ENCODE measurements at regions not wholly inside any gene's neighbourhood (a gene's known extent, or its start where the extent isn't known, plus 50 kb on each side); places are given as distances from the start of the nearest gene placed in this dataset.

GRCh38 chr6:126553854-126554253, 213.9 kb downstream of the CENPW start:
- DNase-seq (no peak), ATAC-seq (no peak)
- Histone ChIP-seq H3K4me3 (no peak overlapping the region), H3K27me3 (no peaks in the 10 kb centered on the region), H3K9me3 (peaks cover 0 to 2% (median 0%) of the 10 kb centered on the region in 3 donors), H3K27ac (no peak overlapping the region), H3K4me1 (no peaks in the 10 kb centered on the region), H3K36me3 (replicated peaks in 1 of 2; ENCODE audit: insufficient read depth in 1 of 2, low read depth in 2 of 2) (no peaks in the 10 kb centered on the region)
- WGBS, 2 donors: 70 to 81% methylated on average over 1 of the region's 1 CpG
- no peak for TF ChIP-seq POLR2A (IDR thresholded peaks at IDR 0.05)
- TF ChIP-seq CTCF (IDR thresholded peaks at IDR 0.05): no peak
- intact Hi-C loops (cut with DNase I): no loop called here

GRCh38 chr6:126570507-126570906, 230.6 kb downstream of the CENPW start:
- ATAC-seq (no peak), DNase-seq (no peak)
- intact Hi-C loops (cut with DNase I): no loop called here
- Histone ChIP-seq H3K27me3 (no peaks in the 10 kb centered on the region), H3K27ac (no peak overlapping the region), H3K4me3 (no peak overlapping the region), H3K36me3 (replicated peaks in 1 of 2; ENCODE audit: insufficient read depth in 1 of 2, low read depth in 2 of 2) (no peaks in the 10 kb centered on the region), H3K9me3 (no peaks in the 10 kb centered on the region), H3K4me1 (no peaks in the 10 kb centered on the region)
- 78 to 87% methylated on average over 1 of the region's 1 CpG for WGBS, 2 donors
- TF ChIP-seq CTCF (IDR thresholded peaks at IDR 0.05): no peak
- TF ChIP-seq POLR2A (IDR thresholded peaks at IDR 0.05): no peak

- no peaks in the 10 kb centered on the region for H3K36me3 ChIP-seq (replicated peaks in 1 of 2; ENCODE audit: insufficient read depth in 1 of 2, low read depth in 2 of 2)
- no peak for TF ChIP-seq CTCF (IDR thresholded peaks at IDR 0.05)
- 42 to 53% methylated on average over 1 of the region's 1 CpG for WGBS, 2 donors
- H3K27me3 ChIP-seq: no peaks in the 10 kb centered on the region
- H3K9me3 ChIP-seq: no peaks in the 10 kb centered on the region
- DNase-seq (no peak), ATAC-seq (no peak)
- intact Hi-C loops (cut with DNase I): no loop called here
- H3K4me1 ChIP-seq: no peaks in the 10 kb centered on the region
- H3K27ac ChIP-seq: no peak overlapping the region
- no peak overlapping the region for H3K4me3 ChIP-seq
Observed at GRCh38 chr6:126574301-126574700, 234.4 kb downstream of the CENPW start.

- H3K4me1 ChIP-seq: no peaks in the 10 kb centered on the region
- H3K36me3 ChIP-seq (replicated peaks in 1 of 2; ENCODE audit: insufficient read depth in 1 of 2, low read depth in 2 of 2): no peaks in the 10 kb centered on the region
- H3K27me3 ChIP-seq: no peaks in the 10 kb centered on the region
- no peak overlapping the region for H3K27ac ChIP-seq
- no peak for ATAC-seq
- H3K4me3 ChIP-seq: no peak overlapping the region
- TF ChIP-seq POLR2A (IDR thresholded peaks at IDR 0.05) (no peak), CTCF (IDR thresholded peaks at IDR 0.05) (no peak)
- intact Hi-C loops (cut with DNase I): no loop called here
- DNase-seq: no peak
- H3K9me3 ChIP-seq: no peaks in the 10 kb centered on the region
Observed at GRCh38 chr6:126581316-126581715, 241.4 kb downstream of the CENPW start.

- intact Hi-C loops (cut with DNase I): no loop called here
- DNase-seq (no peak), ATAC-seq (no peak)
- Histone ChIP-seq H3K27ac (no peak overlapping the region), H3K36me3 (replicated peaks in 1 of 2; ENCODE audit: insufficient read depth in 1 of 2, low read depth in 2 of 2) (no peaks in the 10 kb centered on the region), H3K9me3 (no peaks in the 10 kb centered on the region), H3K4me1 (no peaks in the 10 kb centered on the region), H3K27me3 (no peaks in the 10 kb centered on the region), H3K4me3 (no peak overlapping the region)
- 40 to 55% methylated on average over 1 of the region's 1 CpG for WGBS, 2 donors
- no peak for TF ChIP-seq CTCF (IDR thresholded peaks at IDR 0.05)
- TF ChIP-seq POLR2A (IDR thresholded peaks at IDR 0.05): no peak
Observed at GRCh38 chr6:126600258-126600916, 260.5 kb downstream of the CENPW start.

Data from body of pancreas (tissue), 4 donors.